Cardiac muscle cell (in vitro differentiated cells and primary cell): ENCODE measurements at regions not wholly inside any gene's neighbourhood (a gene's known extent, or its start where the extent isn't known, plus 50 kb on each side); places are given as distances from the start of the nearest gene placed in this dataset.

ENCODE experiments used
- DNase-seq, 2 donors: peaks; one replicate each; pipeline versions ENCODE4 v3.0.0 to v3.0.0-alpha.2; 2010 to 2017; ENCODE audit warnings: low read depth in 1 of 2, low spot score in 1 of 2
- H3K27ac ChIP-seq: fragments of 200-600 bp; sonication (generic); 2 replicates; pipeline ENCODE4 v1.5.1; 2016
- H3K27me3 ChIP-seq: fragments of 200-600 bp; sonication (generic); 2 replicates; pipeline ENCODE4 v1.6.0; 2016; ENCODE audit warnings: control low read depth
- H3K36me3 ChIP-seq: fragments of 200-600 bp; sonication (generic); 2 replicates; pipeline ENCODE4 v1.5.1; 2016; ENCODE audit warnings: control low read depth
- H3K4me1 ChIP-seq: fragments of 200-600 bp; sonication (generic); 2 replicates; pipeline ENCODE4 v1.8.1; 2017; ENCODE audit warnings: low read depth, mild to moderate bottlenecking, mixed run types
- H3K4me3 ChIP-seq: fragments of 200-600 bp; sonication (generic); 2 replicates; pipeline ENCODE4 v1.5.1; 2016; ENCODE audit warnings: mild to moderate bottlenecking
- H3K9me3 ChIP-seq: fragments of 200-600 bp; sonication (generic); 2 replicates; pipeline ENCODE4 v1.5.1; 2017; ENCODE audit warnings: low read depth, mild to moderate bottlenecking, control low read depth
- TF ChIP-seq, protein P1 (sequence below): IDR thresholded peaks from 2 replicates; pipeline ENCODE4 v1.5.1; 2012; ENCODE audit warnings: low read depth, mild to moderate bottlenecking, low read length

DNA sequence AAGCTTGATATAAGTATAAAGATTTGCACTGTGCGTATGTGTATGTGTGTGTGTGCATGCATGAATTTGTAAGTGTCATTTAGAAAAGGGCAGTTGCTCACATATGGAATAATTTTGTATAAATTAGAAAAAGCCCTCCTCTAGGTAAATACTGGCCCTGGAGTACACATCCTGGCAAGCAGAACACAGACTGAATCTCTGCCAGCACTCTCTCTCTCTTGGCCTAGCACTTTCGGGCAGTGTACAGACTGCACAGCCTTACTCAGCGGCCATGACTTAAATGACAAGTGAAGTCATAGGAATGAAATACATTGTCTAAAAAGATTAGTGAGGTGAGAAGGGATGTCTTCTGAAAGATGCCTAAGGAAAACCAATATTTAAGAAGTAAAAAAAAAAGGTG is 214.1 kb downstream of the RDH14 start:
- TF ChIP-seq, protein P1, sequence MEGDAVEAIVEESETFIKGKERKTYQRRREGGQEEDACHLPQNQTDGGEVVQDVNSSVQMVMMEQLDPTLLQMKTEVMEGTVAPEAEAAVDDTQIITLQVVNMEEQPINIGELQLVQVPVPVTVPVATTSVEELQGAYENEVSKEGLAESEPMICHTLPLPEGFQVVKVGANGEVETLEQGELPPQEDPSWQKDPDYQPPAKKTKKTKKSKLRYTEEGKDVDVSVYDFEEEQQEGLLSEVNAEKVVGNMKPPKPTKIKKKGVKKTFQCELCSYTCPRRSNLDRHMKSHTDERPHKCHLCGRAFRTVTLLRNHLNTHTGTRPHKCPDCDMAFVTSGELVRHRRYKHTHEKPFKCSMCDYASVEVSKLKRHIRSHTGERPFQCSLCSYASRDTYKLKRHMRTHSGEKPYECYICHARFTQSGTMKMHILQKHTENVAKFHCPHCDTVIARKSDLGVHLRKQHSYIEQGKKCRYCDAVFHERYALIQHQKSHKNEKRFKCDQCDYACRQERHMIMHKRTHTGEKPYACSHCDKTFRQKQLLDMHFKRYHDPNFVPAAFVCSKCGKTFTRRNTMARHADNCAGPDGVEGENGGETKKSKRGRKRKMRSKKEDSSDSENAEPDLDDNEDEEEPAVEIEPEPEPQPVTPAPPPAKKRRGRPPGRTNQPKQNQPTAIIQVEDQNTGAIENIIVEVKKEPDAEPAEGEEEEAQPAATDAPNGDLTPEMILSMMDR = no peak
- peak in 1 of 2 donors; percentile 35 for DNase-seq
- no peak overlapping the region for H3K4me3 ChIP-seq
- no peaks in the 10 kb centered on the region for H3K36me3 ChIP-seq
- H3K9me3 ChIP-seq = no peaks in the 10 kb centered on the region
- H3K27ac ChIP-seq = no peak overlapping the region
- H3K27me3 ChIP-seq = no peaks in the 10 kb centered on the region
- no peaks in the 10 kb centered on the region for H3K4me1 ChIP-seq

DNA sequence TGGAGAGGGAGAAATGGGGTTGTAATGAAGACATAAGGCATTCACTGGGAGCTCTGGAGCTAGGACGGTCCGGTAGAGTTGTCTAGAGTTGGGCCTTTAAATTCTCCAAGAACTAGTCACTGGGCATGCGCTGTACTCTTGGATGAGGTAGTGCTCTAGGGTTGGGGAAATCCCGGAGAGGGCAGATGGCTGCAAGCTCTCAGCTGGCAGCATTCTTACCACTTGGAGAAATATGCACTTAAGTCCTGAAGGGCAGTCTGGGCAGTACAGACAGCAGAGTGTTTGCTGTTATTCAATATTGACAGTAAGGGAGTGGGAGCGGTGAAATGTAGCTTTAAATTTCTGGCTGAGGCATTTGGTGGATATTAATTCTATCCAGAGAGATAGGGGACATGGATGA is 214.6 kb downstream of the RDH14 start:
- Histone ChIP-seq H3K4me1 (no peaks in the 10 kb centered on the region), H3K9me3 (no peaks in the 10 kb centered on the region), H3K4me3 (no peak overlapping the region), H3K27ac (no peak overlapping the region), H3K27me3 (no peaks in the 10 kb centered on the region), H3K36me3 (no peaks in the 10 kb centered on the region)
- TF ChIP-seq, protein P1 = no peak
- peak in 1 of 2 donors; percentile 28 for DNase-seq

DNA sequence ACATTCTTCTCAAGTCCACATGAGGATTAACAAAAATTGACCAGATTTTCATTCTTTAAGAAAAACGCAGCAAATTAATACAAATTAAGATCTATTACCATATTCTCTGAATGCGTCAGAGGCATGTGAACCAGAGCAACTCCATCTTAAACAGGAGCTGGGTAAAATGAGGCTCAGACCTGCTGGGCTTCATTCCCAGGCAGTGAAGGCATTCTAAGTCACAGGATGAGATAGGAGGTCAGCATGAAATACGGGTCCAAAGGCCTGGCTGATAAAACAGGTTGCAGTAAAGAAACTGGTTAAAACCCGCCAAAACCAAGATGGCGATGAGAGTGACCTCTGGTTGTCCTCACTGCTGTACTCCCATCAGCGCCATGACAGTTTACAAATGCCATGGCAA is 217.6 kb downstream of the RDH14 start:
- TF ChIP-seq, protein P1 = no peak
- Histone ChIP-seq H3K36me3 (no peaks in the 10 kb centered on the region), H3K4me3 (no peak overlapping the region), H3K9me3 (no peaks in the 10 kb centered on the region), H3K27ac (no peak overlapping the region), H3K4me1 (no peaks in the 10 kb centered on the region), H3K27me3 (no peaks in the 10 kb centered on the region)
- DNase-seq = no peak

DNA sequence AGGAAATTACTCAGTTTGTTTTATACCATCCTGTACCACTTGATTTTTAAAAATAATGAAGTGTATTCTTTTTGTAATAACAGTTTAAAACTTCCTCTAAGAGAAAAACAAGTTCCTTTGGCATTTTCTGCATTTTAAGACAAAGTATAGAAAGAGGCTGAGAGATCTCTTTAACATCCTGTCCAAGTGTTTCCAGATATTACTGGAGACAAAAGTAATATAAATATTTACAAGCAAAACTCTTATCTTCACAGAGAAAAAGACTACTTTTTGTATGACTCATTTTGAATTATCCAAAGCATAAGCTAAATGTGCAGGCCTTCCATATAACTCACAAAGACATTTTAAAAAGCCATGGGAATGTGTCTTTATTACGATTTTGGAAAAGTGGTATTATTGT is 221.1 kb downstream of the RDH14 start:
- no peaks in the 10 kb centered on the region for H3K36me3 ChIP-seq
- H3K9me3 ChIP-seq = no peaks in the 10 kb centered on the region
- TF ChIP-seq, protein P1 = no peak
- H3K27me3 ChIP-seq = no peaks in the 10 kb centered on the region
- no peaks in the 10 kb centered on the region for H3K4me1 ChIP-seq
- no peak overlapping the region for H3K4me3 ChIP-seq
- no peak overlapping the region for H3K27ac ChIP-seq
- no peak for DNase-seq

DNA sequence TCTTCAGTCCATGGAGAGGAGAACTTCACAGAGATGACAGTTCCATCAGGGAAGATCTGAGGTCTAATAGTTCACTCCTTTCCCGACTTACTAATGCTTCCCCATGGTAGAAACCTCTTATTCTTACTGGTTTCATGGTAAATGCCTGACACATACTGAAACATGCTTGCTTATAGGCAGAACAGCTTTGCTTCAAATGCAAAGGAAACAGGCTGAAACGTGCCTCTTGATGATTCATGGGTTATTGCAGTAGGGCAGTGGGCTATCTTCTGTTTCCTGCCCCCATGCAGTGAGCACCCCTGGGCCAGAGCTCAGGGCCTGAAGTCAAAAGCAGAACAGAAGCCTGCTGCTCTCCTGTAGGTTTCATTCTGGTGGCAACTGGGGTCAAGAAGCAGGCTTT is 223.5 kb downstream of the RDH14 start:
- Histone ChIP-seq H3K36me3 (no peaks in the 10 kb centered on the region), H3K4me1 (no peaks in the 10 kb centered on the region), H3K27me3 (no peaks in the 10 kb centered on the region), H3K27ac (no peak overlapping the region), H3K9me3 (no peaks in the 10 kb centered on the region), H3K4me3 (no peak overlapping the region)
- TF ChIP-seq, protein P1 = no peak
- no peak for DNase-seq

DNA sequence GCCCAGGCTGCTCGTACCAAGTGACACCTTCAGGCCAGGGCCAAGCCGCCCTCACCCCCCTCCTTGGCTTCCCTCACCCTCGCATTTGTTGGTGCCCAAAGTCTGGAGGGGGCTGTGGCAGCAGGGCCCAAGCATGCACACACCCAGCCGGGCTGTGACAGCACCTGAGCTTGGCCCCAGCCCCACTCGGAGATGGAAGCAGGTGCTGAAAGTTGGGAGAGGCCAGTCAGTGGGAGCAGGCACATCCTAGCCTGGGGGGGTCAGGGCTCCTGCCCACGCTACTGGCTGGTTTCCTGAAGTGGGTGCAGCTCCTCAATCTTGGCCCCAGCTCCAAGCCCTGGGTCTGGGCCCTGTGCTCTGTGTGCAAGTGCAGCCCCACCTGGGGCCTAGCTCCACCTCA is 228.0 kb downstream of the RDH14 start:
- no peaks in the 10 kb centered on the region for H3K27me3 ChIP-seq
- H3K9me3 ChIP-seq = no peaks in the 10 kb centered on the region
- H3K27ac ChIP-seq = no peak overlapping the region
- no peaks in the 10 kb centered on the region for H3K4me1 ChIP-seq
- TF ChIP-seq, protein P1 = no peak
- no peak for DNase-seq
- H3K36me3 ChIP-seq = no peaks in the 10 kb centered on the region
- H3K4me3 ChIP-seq = no peak overlapping the region
